OCI-LY3 (cell line): ENCODE measurements at regions not wholly inside any gene's neighbourhood (a gene's known extent, or its start where the extent isn't known, plus 50 kb on each side); places are given as distances from the start of the nearest gene placed in this dataset.

Experiments used
- CTCF ChIP-seq: fragments of 200-600, 300-600 bp; sonication (generic); IDR thresholded peaks from 2 replicates; pipeline ENCODE4 v1.5.1; 2014; ENCODE audit warnings: antibody characterized with exemption, low read length, low read depth
- EZH2phosphoT487 ChIP-seq: fragments of 200-600 bp; shearing (Covaris generic); IDR thresholded peaks from 2 replicates; pipeline ENCODE4 v1.6.1; 2018; ENCODE audit warnings: antibody characterized with exemption, mixed run types, low read depth

- no peak for TF ChIP-seq CTCF
- no peak for TF ChIP-seq EZH2phosphoT487
Observed at GRCh38 chr18:48488388-48488850, 50.4 kb upstream of the CTIF start.
